H9 (cell line): ENCODE measurements at regions not wholly inside any gene's neighbourhood (a gene's known extent, or its start where the extent isn't known, plus 50 kb on each side); places are given as distances from the start of the nearest gene placed in this dataset.

Experiments
- DNase-seq: peaks from one replicate; pipeline ENCODE4 v3.0.0-alpha.2; 2017
- H2AFZ ChIP-seq: one replicate; pipeline ENCODE4 v1.6.1; 2013; ENCODE audit warnings: mild to moderate bottlenecking, low read length, control low read depth, moderate library complexity
- H2AK5ac ChIP-seq: 2 replicates; pipeline ENCODE4 v1.6.1; 2013; ENCODE audit warnings: low read length, control low read depth, mixed read lengths; ENCODE audit not compliant: insufficient read length
- H2BK120ac ChIP-seq: one replicate; pipeline ENCODE4 v1.6.1; 2013; ENCODE audit warnings: low read depth, mild to moderate bottlenecking, low read length, control low read depth, inconsistent platforms; ENCODE audit not compliant: poor library complexity, severe bottlenecking
- H2BK12ac ChIP-seq: 2 replicates; pipeline ENCODE4 v1.6.1; 2013; ENCODE audit warnings: low read length, control low read depth, mixed read lengths, low read depth; ENCODE audit not compliant: insufficient read length
- H2BK15ac ChIP-seq: 2 replicates; pipeline ENCODE4 v1.6.1; 2013; ENCODE audit warnings: low read depth, low read length, control low read depth
- H2BK20ac ChIP-seq: one replicate; pipeline ENCODE4 v1.6.1; 2013; ENCODE audit warnings: low read depth, mild to moderate bottlenecking, low read length, control low read depth, inconsistent platforms; ENCODE audit not compliant: poor library complexity, severe bottlenecking
- H2BK5ac ChIP-seq: 2 replicates; pipeline ENCODE4 v1.6.1; 2013; ENCODE audit warnings: low read length, control low read depth, mixed read lengths; ENCODE audit not compliant: insufficient read length
- H3K14ac ChIP-seq: 2 replicates; pipeline ENCODE4 v1.6.1; 2013; ENCODE audit warnings: low read length, control low read depth; ENCODE audit not compliant: insufficient read depth
- H3K18ac ChIP-seq: 2 replicates; pipeline ENCODE4 v1.6.1; 2013; ENCODE audit warnings: low read depth, mild to moderate bottlenecking, mixed read lengths, low read length, control low read depth; ENCODE audit not compliant: insufficient read length
- H3K23ac ChIP-seq: 2 replicates; pipeline ENCODE4 v1.6.1; 2013; ENCODE audit warnings: low read length, control low read depth, mixed read lengths, low read depth; ENCODE audit not compliant: insufficient read length
- H3K23me2 ChIP-seq: 2 replicates; pipeline ENCODE4 v1.6.1; 2013; ENCODE audit warnings: low read depth, mild to moderate bottlenecking, mixed read lengths, low read length, control low read depth; ENCODE audit not compliant: insufficient read length, poor library complexity, severe bottlenecking
- H3K27ac ChIP-seq: 2 replicates; pipeline ENCODE4 v1.5.1; 2013; ENCODE audit warnings: low read length, control low read depth, mixed read lengths, low read depth; ENCODE audit not compliant: insufficient read length
- H3K27me3 ChIP-seq: 2 replicates; pipeline ENCODE4 v1.6.1; 2013; ENCODE audit warnings: low read length, control low read depth, inconsistent platforms; ENCODE audit not compliant: insufficient read depth
- H3K4ac ChIP-seq: 2 replicates; pipeline ENCODE4 v1.6.1; 2013; ENCODE audit warnings: low read depth, mild to moderate bottlenecking, control low read depth, inconsistent platforms, low read length, moderate library complexity
- H3K4me1 ChIP-seq: 2 replicates; pipeline ENCODE4 v1.6.1; 2013; ENCODE audit warnings: low read length, control low read depth, inconsistent platforms; ENCODE audit not compliant: insufficient read depth
- H3K4me2 ChIP-seq: 2 replicates; pipeline ENCODE4 v1.6.1; 2013; ENCODE audit warnings: low read length, control low read depth, mixed read lengths; ENCODE audit not compliant: insufficient read length, insufficient read depth
- H3K56ac ChIP-seq: 2 replicates; pipeline ENCODE4 v1.6.1; 2013; ENCODE audit warnings: low read depth, mild to moderate bottlenecking, mixed read lengths, low read length, control low read depth; ENCODE audit not compliant: insufficient read length
- H3K79me1 ChIP-seq: 2 replicates; pipeline ENCODE4 v1.6.1; 2013; ENCODE audit warnings: low read depth, mild to moderate bottlenecking, moderate library complexity, low read length, control low read depth, inconsistent platforms; ENCODE audit not compliant: insufficient read depth, poor library complexity, severe bottlenecking
- H3K79me2 ChIP-seq: 2 replicates; pipeline ENCODE4 v1.6.1; 2013; ENCODE audit warnings: low read length, control low read depth, inconsistent platforms; ENCODE audit not compliant: insufficient read depth
- H3K9ac ChIP-seq: 2 replicates; pipeline ENCODE4 v1.6.1; 2013; ENCODE audit warnings: low read length, control low read depth, mixed read lengths; ENCODE audit not compliant: insufficient read length; ENCODE audit errors: extremely low read depth
- H3K9me3 ChIP-seq: one replicate; pipeline ENCODE4 v1.6.1; 2013; ENCODE audit warnings: low read depth, low read length, inconsistent platforms; ENCODE audit not compliant: control insufficient read depth
- H3T11ph ChIP-seq: one replicate; pipeline ENCODE4 v1.6.1; 2013; ENCODE audit warnings: mild to moderate bottlenecking, low read length, control low read depth, inconsistent platforms
- H4K20me1 ChIP-seq: one replicate; pipeline ENCODE4 v1.6.1; 2013; ENCODE audit not compliant: control insufficient read depth, insufficient read length, insufficient read depth
- H4K5ac ChIP-seq: 2 replicates; pipeline ENCODE4 v1.6.1; 2013; ENCODE audit warnings: low read depth, mild to moderate bottlenecking, mixed read lengths, low read length, control low read depth; ENCODE audit not compliant: insufficient read length
- H4K8ac ChIP-seq: replicated peaks from 2 replicates; pipeline ENCODE4 v1.6.1; 2013; ENCODE audit warnings: low read length, control low read depth, mixed read lengths, low read depth; ENCODE audit not compliant: insufficient read length
- H4K91ac ChIP-seq: 2 replicates; pipeline ENCODE4 v1.6.1; 2013; ENCODE audit warnings: low read depth, mild to moderate bottlenecking, moderate library complexity, mixed read lengths, low read length, control low read depth; ENCODE audit not compliant: insufficient read length
- H3K27ac Mint-ChIP-seq, 3 experiments: 2 replicates in 2 of 3; 3 replicates in 1 of 3; pipeline ENCODE4 v1.8.0; 2020 to 2021; ENCODE audit warnings: mixed read lengths in 3 of 3, mild to moderate bottlenecking in 1 of 3, moderate library complexity in 1 of 3
- H3K27me3 Mint-ChIP-seq: 2 replicates; pipeline ENCODE4 v1.8.0; 2021; ENCODE audit warnings: low read depth, mild to moderate bottlenecking, moderate library complexity, mixed read lengths
- H3K36me3 Mint-ChIP-seq, 3 experiments: 2 replicates in 2 of 3; 3 replicates in 1 of 3; pipeline ENCODE4 v1.8.0; 2020 to 2021; ENCODE audit warnings: low read depth in 3 of 3, mixed read lengths in 3 of 3; ENCODE audit not compliant: insufficient read depth in 1 of 3
- H3K4me1 Mint-ChIP-seq, 2 experiments: 2 replicates each; pipeline ENCODE4 v1.8.0; 2020; ENCODE audit warnings: mixed read lengths in 2 of 2
- H3K4me3 Mint-ChIP-seq, 2 experiments: 2 replicates in 1 of 2; 3 replicates in 1 of 2; pipeline ENCODE4 v1.8.0; 2020 to 2021; ENCODE audit warnings: mild to moderate bottlenecking in 2 of 2, mixed read lengths in 2 of 2, moderate library complexity in 1 of 2
- H3K9me3 Mint-ChIP-seq, 2 experiments: 2 replicates in 1 of 2; 3 replicates in 1 of 2; pipeline ENCODE4 v1.8.0; 2020; ENCODE audit warnings: mild to moderate bottlenecking in 2 of 2, mixed read lengths in 2 of 2, moderate library complexity in 1 of 2
- WGBS: extraction: QIAGEN DNeasy Blood & Tissue Kit; methylation state at CpG from one replicate; pipeline ENCODE4 v1.1.7; 2013; ENCODE audit warnings: missing lambda C conversion rate, low lambda C conversion rate, mixed read lengths; ENCODE audit not compliant: insufficient read length; ENCODE audit errors: extremely low coverage; 5-methylcytosine and 5-hydroxymethylcytosine counted together
- TF ChIP-seq, protein P1 (sequence below): fragments of 200-600 bp; sonication (generic); conservative IDR thresholded peaks from 3 replicates; pipeline ENCODE4 v1.8.0; 2021; ENCODE audit warnings: antibody characterized with exemption, mild to moderate bottlenecking

DNA sequence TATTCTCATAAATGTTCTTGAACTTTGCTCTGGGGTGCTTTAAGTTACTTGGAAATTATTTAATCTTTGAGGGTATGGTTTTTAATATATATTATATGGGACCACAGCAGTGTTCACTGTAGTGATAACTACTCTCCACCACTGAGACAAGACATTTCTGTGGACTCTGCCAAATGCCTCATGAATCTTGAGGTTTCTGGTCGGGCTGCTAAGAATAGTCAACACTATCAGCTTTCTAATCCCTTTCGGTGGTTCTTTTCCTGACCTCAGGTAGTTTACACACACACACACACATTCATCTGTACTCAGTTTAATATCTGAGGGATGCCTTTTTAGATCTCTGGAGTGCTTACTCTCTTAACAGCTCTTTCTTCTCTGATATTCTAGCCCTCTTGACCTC is 500.7 kb downstream of the MAFB start:
- Histone ChIP-seq H3K4me2 (no peak overlapping the region), H3K27ac (no peak overlapping the region), H3K4me1 (no peaks in the 10 kb centered on the region), H3K79me1 (no peaks in the 10 kb centered on the region), H4K8ac (no peak overlapping the region), H2BK15ac (no peak overlapping the region), H2BK20ac (no peak overlapping the region), H3K56ac (no peak overlapping the region), H2BK120ac (no peak overlapping the region), H3K23me2 (no peaks in the 10 kb centered on the region), H3K4ac (no peak overlapping the region), H3K79me2 (no peaks in the 10 kb centered on the region), H3K18ac (no peak overlapping the region), H4K91ac (no peak overlapping the region), H3K9ac (no peak overlapping the region), H4K20me1 (no peaks in the 10 kb centered on the region), H3K23ac (no peak overlapping the region), H3T11ph (no peak overlapping the region), H3K14ac (no peak overlapping the region), H3K9me3 (no peaks in the 10 kb centered on the region), H2AFZ (no peak overlapping the region), H4K5ac (no peak overlapping the region), H2BK12ac (no peak overlapping the region), H3K27me3 (no peaks in the 10 kb centered on the region), H2AK5ac (no peak overlapping the region), H2BK5ac (no peak overlapping the region)
- TF ChIP-seq, protein P1, sequence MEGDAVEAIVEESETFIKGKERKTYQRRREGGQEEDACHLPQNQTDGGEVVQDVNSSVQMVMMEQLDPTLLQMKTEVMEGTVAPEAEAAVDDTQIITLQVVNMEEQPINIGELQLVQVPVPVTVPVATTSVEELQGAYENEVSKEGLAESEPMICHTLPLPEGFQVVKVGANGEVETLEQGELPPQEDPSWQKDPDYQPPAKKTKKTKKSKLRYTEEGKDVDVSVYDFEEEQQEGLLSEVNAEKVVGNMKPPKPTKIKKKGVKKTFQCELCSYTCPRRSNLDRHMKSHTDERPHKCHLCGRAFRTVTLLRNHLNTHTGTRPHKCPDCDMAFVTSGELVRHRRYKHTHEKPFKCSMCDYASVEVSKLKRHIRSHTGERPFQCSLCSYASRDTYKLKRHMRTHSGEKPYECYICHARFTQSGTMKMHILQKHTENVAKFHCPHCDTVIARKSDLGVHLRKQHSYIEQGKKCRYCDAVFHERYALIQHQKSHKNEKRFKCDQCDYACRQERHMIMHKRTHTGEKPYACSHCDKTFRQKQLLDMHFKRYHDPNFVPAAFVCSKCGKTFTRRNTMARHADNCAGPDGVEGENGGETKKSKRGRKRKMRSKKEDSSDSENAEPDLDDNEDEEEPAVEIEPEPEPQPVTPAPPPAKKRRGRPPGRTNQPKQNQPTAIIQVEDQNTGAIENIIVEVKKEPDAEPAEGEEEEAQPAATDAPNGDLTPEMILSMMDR = no peak
- H3K4me3 Mint-ChIP-seq = no peak overlapping the region
- H3K9me3 Mint-ChIP-seq = no peaks in the 10 kb centered on the region
- peaks cover 2 to 3% of the 10 kb centered on the region in 2 experiments for H3K4me1 Mint-ChIP-seq
- no CpG with 5 or more reads among the region's 2 CpGs for whole genome bisulfite sequencing
- H3K36me3 Mint-ChIP-seq = no peaks in the 10 kb centered on the region
- no peaks in the 10 kb centered on the region for H3K27me3 Mint-ChIP-seq
- no peak for DNase-seq
- no peak overlapping the region for H3K27ac Mint-ChIP-seq
